ENCODE measurements at regions not wholly inside any gene's neighbourhood (a gene's known extent, or its start where the extent isn't known, plus 50 kb on each side); places are given as distances from the start of the nearest gene placed in this dataset.

DNA sequence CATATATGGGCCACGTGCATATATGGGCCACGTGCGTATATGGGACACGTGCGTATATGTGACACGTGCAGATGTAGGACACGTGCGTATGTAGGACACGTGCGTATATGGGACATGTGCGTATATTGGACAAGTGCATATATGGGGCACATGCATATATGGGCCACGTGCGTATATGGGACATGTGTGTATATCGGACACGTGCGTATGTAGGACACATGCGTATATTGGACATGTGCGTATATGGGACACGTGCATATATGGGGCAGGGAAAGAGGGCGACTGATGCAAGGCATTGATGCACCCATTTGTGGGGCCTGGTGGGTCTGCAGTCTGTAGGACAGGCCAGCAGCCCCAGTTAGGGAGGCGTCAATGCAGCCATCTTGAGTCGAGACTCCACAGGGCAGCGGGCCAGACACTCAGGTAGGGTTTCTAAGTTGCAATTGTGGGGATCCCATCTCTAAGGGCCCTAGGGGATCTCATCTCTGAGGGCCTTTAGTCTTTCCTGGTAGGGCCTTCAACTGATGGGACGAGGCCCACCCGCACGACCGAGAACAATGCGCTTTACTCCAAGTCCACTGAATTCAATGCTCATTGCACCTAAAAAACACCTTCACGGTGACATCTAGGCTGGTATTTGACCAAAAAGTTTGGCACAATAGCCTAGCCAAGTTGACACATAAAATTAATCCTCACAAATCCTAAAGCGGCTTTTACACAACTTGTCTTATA lies 92.3 kb upstream of the ZNF516 start:
- ATAC-seq (ENCODE audit: low FRiP score) (no peak), DNase-seq (no peak)
- Histone ChIP-seq H3K27ac (ENCODE audit: low read depth in 1 of 2, low read length in 2 of 2) (no peak overlapping the region), H3K4me1 (ENCODE audit: control insufficient read depth in 1 of 2, insufficient read depth in 2 of 2, low read length in 2 of 2) (no peaks in the 10 kb centered on the region), H3K9me3 (ENCODE audit: control insufficient read depth, low read length) (no peaks in the 10 kb centered on the region), H3K27me3 (ENCODE audit: control insufficient read depth in 1 of 2, insufficient read depth in 2 of 2, low read length in 1 of 2) (peaks cover 0 to 3% of the 10 kb centered on the region in 2 donors), H3K36me3 (ENCODE audit: control insufficient read depth in 1 of 2, insufficient read depth in 2 of 2, low read length in 1 of 2) (no peaks in the 10 kb centered on the region), H3K4me3 (ENCODE audit: low read length in 2 of 2) (no peak overlapping the region)
- intact Hi-C loops (cut with DNase I): no loop called here
- 97 to 98% methylated on average over 30 of the region's 30 CpGs for WGBS, 2 donors

DNA sequence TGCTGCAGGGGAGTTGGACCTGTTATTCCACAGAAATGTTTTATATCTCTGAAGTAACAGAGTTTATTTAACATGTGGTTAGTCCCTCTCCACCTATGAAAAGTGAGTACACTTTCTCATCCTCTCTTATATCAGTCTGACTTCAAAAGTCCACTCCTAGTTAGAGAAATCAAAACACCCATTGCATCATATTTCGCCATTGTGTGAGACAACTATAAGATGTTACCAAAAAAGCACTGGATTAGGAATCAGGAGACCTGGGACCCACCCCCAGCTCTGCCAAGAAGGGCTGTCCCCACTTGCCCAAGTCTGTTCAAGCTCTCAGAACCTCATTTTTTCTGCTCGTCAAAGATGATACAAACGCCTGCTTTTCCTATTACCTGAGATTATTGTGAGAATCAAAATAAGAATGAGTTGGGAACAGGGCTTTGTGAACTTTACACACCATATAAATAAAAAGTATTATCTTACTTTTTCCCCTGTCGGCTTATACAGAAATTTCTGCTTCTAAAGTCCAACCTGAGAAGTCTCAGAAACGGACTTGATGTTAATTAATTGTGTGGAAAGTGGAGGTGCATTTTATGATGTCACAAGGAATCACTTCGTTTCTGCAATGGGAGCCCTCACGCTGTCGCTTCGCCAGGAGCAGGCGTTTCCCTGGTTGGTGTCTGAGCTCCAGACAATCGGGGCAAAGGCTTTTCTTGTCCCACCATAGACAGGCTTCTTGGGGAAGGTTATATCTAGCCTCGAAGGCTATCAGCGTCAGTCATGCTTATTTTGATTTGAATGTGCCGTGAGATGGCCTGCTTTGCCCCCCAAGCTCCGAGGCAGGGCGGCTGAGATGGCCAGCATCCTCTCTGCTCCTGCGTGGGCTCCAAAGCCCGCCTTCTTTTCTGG lies 89.6 kb upstream of the ZNF516 start:
- Histone ChIP-seq H3K36me3 (ENCODE audit: control insufficient read depth in 1 of 2, insufficient read depth in 2 of 2, low read length in 1 of 2) (no peaks in the 10 kb centered on the region), H3K4me3 (ENCODE audit: low read length in 2 of 2) (no peak overlapping the region), H3K4me1 (ENCODE audit: control insufficient read depth in 1 of 2, insufficient read depth in 2 of 2, low read length in 2 of 2) (no peaks in the 10 kb centered on the region), H3K27me3 (ENCODE audit: control insufficient read depth in 1 of 2, insufficient read depth in 2 of 2, low read length in 1 of 2) (no peaks in the 10 kb centered on the region), H3K9me3 (ENCODE audit: control insufficient read depth, low read length) (no peaks in the 10 kb centered on the region), H3K27ac (ENCODE audit: low read depth in 1 of 2, low read length in 2 of 2) (no peak overlapping the region)
- WGBS, 2 donors: 61 to 70% methylated on average over 18 of the region's 18 CpGs
- ATAC-seq (ENCODE audit: low FRiP score) (no peak), DNase-seq (no peak)
- intact Hi-C loops (cut with DNase I): no loop called here

DNA sequence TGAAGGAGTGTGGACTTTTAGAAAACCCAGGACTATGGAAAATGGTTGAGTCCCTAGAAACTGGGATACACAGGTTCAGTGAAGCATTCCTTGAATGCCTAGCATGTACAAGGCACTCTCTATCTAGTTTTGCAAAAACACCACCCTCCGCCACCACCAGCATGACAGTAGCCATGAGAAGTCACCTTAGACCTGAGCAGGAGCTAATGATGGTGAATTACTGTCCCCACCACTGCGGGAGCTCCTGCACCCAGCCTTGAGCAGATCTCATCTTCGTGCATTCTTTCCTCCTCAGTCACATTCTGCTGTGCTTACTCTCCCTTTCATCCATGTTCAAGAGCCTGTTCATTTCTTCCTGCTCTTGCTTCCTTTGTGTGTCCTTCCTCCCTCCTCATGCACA lies 86.2 kb upstream of the ZNF516 start:
- Histone ChIP-seq H3K4me3 (ENCODE audit: low read length in 2 of 2) (no peak overlapping the region), H3K27me3 (ENCODE audit: control insufficient read depth in 1 of 2, insufficient read depth in 2 of 2, low read length in 1 of 2) (no peaks in the 10 kb centered on the region), H3K27ac (ENCODE audit: low read depth in 1 of 2, low read length in 2 of 2) (no peak overlapping the region), H3K4me1 (ENCODE audit: control insufficient read depth in 1 of 2, insufficient read depth in 2 of 2, low read length in 2 of 2) (no peaks in the 10 kb centered on the region), H3K9me3 (ENCODE audit: control insufficient read depth, low read length) (no peaks in the 10 kb centered on the region), H3K36me3 (ENCODE audit: control insufficient read depth in 1 of 2, insufficient read depth in 2 of 2, low read length in 1 of 2) (no peaks in the 10 kb centered on the region)
- intact Hi-C loops (cut with DNase I): no loop called here
- DNase-seq (no peak), ATAC-seq (ENCODE audit: low FRiP score) (no peak)
- 83 to 84% methylated on average over 3 of the region's 3 CpGs for WGBS, 2 donors

DNA sequence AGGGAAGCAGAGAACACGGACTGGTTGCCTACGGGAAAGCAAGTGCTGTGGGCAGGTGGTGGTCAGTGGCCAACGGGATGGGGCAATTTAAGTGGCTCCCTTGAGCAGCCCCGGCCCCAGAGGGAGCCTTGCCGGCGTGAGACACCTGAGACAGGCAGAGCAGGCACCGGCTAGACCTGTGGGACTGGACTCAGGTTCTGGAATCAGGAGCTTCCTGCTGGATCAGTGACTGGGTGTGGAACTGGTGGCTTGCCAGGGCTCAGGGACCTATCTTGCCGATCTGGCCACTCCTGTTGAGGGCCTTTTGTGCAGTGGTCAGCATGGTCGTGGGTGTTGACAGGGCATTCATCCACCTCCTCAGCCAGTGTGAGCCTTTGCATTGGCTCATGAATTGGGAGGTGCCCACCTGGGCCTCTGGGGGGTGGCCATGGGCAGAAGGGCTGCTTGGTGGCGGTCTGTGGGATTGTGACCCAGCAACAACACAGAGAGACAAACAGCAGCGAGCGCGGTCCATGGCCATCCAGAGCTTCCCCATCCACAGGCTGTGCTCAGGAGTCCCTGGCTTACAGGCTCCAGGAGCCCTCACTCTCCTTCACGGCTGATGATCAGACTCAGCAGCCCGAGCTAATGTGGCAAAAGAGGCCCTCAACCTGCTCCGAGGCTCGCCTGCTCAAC lies 85.4 kb upstream of the ZNF516 start:
- DNase-seq: no peak
- H3K9me3 ChIP-seq (ENCODE audit: control insufficient read depth, low read length): no peaks in the 10 kb centered on the region
- H3K27ac ChIP-seq (ENCODE audit: low read depth in 1 of 2, low read length in 2 of 2): no peak overlapping the region
- WGBS, 2 donors: 88 to 91% methylated on average over 17 of the region's 17 CpGs
- no peak overlapping the region for H3K4me3 ChIP-seq (ENCODE audit: low read length in 2 of 2)
- ATAC-seq (ENCODE audit: low FRiP score): no peak
- no peaks in the 10 kb centered on the region for H3K36me3 ChIP-seq (ENCODE audit: control insufficient read depth in 1 of 2, insufficient read depth in 2 of 2, low read length in 1 of 2)
- H3K4me1 ChIP-seq (ENCODE audit: control insufficient read depth in 1 of 2, insufficient read depth in 2 of 2, low read length in 2 of 2): no peaks in the 10 kb centered on the region
- intact Hi-C loops (cut with DNase I): no loop called here
- no peaks in the 10 kb centered on the region for H3K27me3 ChIP-seq (ENCODE audit: control insufficient read depth in 1 of 2, insufficient read depth in 2 of 2, low read length in 1 of 2)

DNA sequence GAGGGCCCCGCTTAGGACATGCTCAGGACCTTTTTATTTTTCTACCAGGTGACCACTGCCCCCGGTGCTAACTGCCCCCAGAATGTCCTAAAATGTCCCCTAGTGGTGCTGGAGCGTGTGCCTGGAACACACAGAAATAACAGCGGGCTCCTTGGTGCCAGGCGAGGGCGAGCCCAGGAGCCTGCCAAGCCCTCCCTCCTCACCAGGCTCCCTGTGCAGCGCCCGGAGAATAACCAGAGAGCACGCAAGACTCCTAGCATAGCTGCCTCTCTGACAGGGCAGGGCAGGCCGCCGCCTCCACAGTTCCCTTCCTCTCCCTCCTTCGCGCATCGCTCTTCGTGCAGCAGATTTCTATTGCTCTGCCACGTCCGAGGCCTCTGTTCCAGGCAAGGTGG lies 84.3 kb upstream of the ZNF516 start:
- Histone ChIP-seq H3K4me3 (ENCODE audit: low read length in 2 of 2) (no peak overlapping the region), H3K9me3 (ENCODE audit: control insufficient read depth, low read length) (no peaks in the 10 kb centered on the region)
- WGBS, 2 donors: 47 to 50% methylated on average over 15 to 17 of the region's 17 CpGs

DNA sequence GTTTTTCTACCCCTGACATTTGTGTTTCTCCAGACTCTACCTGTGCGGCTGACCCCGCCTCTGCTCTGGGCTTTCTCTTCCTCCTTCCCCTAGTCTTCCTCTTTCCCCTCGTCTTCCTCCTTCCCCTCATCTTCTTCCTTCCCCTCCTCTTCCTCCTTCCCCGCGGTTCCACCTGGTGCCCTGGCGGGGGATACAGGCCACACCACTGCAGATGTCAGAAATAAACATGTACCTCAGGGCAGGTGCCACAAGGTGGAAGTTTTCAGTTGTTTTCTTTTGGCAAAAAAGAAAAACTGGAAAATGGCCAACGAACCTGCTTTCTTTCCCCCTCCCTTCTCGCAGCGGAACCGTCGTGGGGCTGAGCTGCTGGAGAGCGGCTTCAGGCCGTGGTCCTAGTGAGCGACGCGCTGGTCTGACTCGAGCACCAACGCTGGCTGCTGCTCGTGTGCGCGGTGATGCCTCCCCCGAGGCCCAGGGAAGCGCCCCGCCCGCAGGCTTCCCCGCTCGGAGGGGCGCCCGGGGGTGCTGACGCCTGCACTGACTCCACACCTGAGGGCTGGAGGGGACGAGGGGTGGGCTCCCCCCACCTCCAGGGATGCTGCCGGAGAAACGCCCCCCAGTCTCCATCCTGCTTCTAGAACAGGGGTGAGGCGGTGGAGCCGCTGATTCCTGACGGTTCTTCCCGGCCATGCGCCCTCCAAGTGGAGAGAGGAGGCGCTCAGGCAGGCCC lies 83.7 kb upstream of the ZNF516 start:
- Histone ChIP-seq H3K9me3 (ENCODE audit: control insufficient read depth, low read length) (no peaks in the 10 kb centered on the region), H3K4me3 (ENCODE audit: low read length in 2 of 2) (no peak overlapping the region), H3K36me3 (ENCODE audit: control insufficient read depth in 1 of 2, insufficient read depth in 2 of 2, low read length in 1 of 2) (no peaks in the 10 kb centered on the region), H3K27ac (ENCODE audit: low read depth in 1 of 2, low read length in 2 of 2) (no peak overlapping the region), H3K27me3 (ENCODE audit: control insufficient read depth in 1 of 2, insufficient read depth in 2 of 2, low read length in 1 of 2) (no peaks in the 10 kb centered on the region), H3K4me1 (ENCODE audit: control insufficient read depth in 1 of 2, insufficient read depth in 2 of 2, low read length in 2 of 2) (no peaks in the 10 kb centered on the region)
- ATAC-seq (ENCODE audit: low FRiP score) (no peak), DNase-seq (no peak)
- intact Hi-C loops (cut with DNase I): no loop called here
- WGBS, 2 donors: 20 to 21% methylated on average over 37 to 39 of the region's 39 CpGs

More for the DNA sequence above, 84.3 kb upstream of the ZNF516 start:
- no peak for ATAC-seq (ENCODE audit: low FRiP score)
- Histone ChIP-seq H3K4me1 (ENCODE audit: control insufficient read depth in 1 of 2, insufficient read depth in 2 of 2, low read length in 2 of 2) (no peaks in the 10 kb centered on the region), H3K36me3 (ENCODE audit: control insufficient read depth in 1 of 2, insufficient read depth in 2 of 2, low read length in 1 of 2) (no peaks in the 10 kb centered on the region), H3K27me3 (ENCODE audit: control insufficient read depth in 1 of 2, insufficient read depth in 2 of 2, low read length in 1 of 2) (no peaks in the 10 kb centered on the region), H3K27ac (ENCODE audit: low read depth in 1 of 2, low read length in 2 of 2) (no peak overlapping the region)
- intact Hi-C loops (cut with DNase I): no loop called here
- DNase-seq: no peak

DNA sequence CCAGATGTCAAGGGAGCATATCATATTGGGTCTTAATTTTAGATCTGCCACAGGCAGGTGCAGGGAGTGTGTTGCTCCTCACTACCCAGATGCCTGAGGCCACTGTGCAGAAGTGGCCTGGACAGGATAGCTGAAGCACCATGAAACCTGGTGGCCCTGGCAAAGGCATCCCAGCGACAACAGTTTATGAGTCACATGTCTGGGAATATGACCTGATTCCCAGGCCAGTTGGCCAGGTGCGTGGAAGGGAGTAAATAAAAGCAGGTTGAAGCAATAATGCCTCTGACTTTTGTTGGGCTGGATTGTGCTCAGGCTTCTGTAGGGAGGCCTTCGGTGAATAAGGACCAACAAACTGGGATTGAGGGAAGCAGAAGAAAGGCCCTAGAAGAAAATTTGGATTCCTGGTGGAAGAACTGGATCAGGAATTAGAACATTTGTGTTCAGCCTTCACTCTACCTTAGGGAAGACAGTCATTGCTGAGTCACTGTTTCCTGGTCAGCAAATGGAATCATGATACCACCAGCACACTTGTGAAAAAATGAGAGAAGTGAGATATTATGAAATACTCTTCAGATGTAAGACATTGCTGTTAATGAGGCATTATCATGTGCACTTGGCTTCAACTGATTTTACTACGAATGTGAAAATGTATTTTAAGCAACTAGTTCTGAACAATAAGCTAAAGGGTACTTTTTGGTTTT lies 78.4 kb upstream of the ZNF516 start:
- DNase-seq: no peak
- Histone ChIP-seq H3K4me1 (ENCODE audit: control insufficient read depth in 1 of 2, insufficient read depth in 2 of 2, low read length in 2 of 2) (no peaks in the 10 kb centered on the region), H3K9me3 (ENCODE audit: control insufficient read depth, low read length) (no peaks in the 10 kb centered on the region), H3K27me3 (ENCODE audit: control insufficient read depth in 1 of 2, insufficient read depth in 2 of 2, low read length in 1 of 2) (no peaks in the 10 kb centered on the region), H3K27ac (ENCODE audit: low read depth in 1 of 2, low read length in 2 of 2) (no peak overlapping the region), H3K4me3 (ENCODE audit: low read length in 2 of 2) (no peak overlapping the region), H3K36me3 (ENCODE audit: control insufficient read depth in 1 of 2, insufficient read depth in 2 of 2, low read length in 1 of 2) (no peaks in the 10 kb centered on the region)
- WGBS, 2 donors: 86 to 93% methylated on average over 4 of the region's 4 CpGs
- intact Hi-C loops (cut with DNase I): no loop called here
- no peak for ATAC-seq (ENCODE audit: low FRiP score)
